IMR-90 (cell line): ENCODE measurements at regions not wholly inside any gene's neighbourhood (a gene's known extent, or its start where the extent isn't known, plus 50 kb on each side); places are given as distances from the start of the nearest gene placed in this dataset.

ENCODE experiments used
- ATAC-seq: fragments of 200-7000 bp; cut with Tn5 transposase; 2 replicates; pipeline ENCODE4 v1.9.1; 2020; ENCODE audit warnings: low read depth, mild to moderate bottlenecking, moderate library complexity
- BruUV-seq: library from RNA; stranded (reverse); fragments of 400-500 nt; replicated peaks from 2 replicates; lab custom pipeline; 2021; lab: Mats Ljungman, UMichigan
- CTCF ChIA-PET: fragments of 300-600 bp; formaldehyde crosslinking; extraction: SDS; loops from one replicate; lab custom pipeline; 2021; ENCODE audit warnings: antibody characterized with exemption; lab: Yijun Ruan, JAX
- POLR2A ChIA-PET: fragments of 300-600 bp; sonication (Branson Sonifier 250); formaldehyde crosslinking; loops from one replicate; lab custom pipeline; 2022; ENCODE audit warnings: antibody characterized with exemption; ENCODE audit not compliant: unreplicated experiment; lab: Charles Lee
- DNase-seq: peaks from one replicate; pipeline ENCODE4 v3.0.0; 2013
- H2AFZ ChIP-seq: replicated peaks from 2 replicates; pipeline ENCODE3; 2013; ENCODE audit warnings: low read length, mild to moderate bottlenecking; ENCODE audit not compliant: poor library complexity
- H2AK5ac ChIP-seq: 2 replicates; pipeline ENCODE4 v1.6.1; 2013; ENCODE audit warnings: low read depth, low read length, inconsistent platforms
- H2AK9ac ChIP-seq: replicated peaks from 2 replicates; pipeline ENCODE3; 2013; ENCODE audit warnings: mild to moderate bottlenecking, low read depth, low read length, moderate library complexity; ENCODE audit not compliant: poor library complexity
- H2BK120ac ChIP-seq: 2 replicates; pipeline ENCODE4 v1.6.1; 2013; ENCODE audit warnings: low read depth, low read length, inconsistent platforms
- H2BK15ac ChIP-seq: 3 replicates; pipeline ENCODE4 v1.6.1; 2013; ENCODE audit warnings: low read depth, low read length, inconsistent platforms
- H2BK20ac ChIP-seq: 2 replicates; pipeline ENCODE4 v1.6.1; 2013; ENCODE audit warnings: low read depth, mild to moderate bottlenecking, inconsistent platforms, low read length, moderate library complexity
- H2BK5ac ChIP-seq: 2 replicates; pipeline ENCODE4 v1.6.1; 2013; ENCODE audit warnings: mild to moderate bottlenecking, low read depth, low read length, inconsistent platforms; ENCODE audit not compliant: poor library complexity, severe bottlenecking
- H3K14ac ChIP-seq: replicated peaks from 2 replicates; pipeline ENCODE4 v1.6.1; 2013; ENCODE audit warnings: low read depth, low read length, inconsistent platforms
- H3K18ac ChIP-seq: 2 replicates; pipeline ENCODE4 v1.6.1; 2013; ENCODE audit warnings: low read depth, low read length, control low read depth
- H3K23ac ChIP-seq: 2 replicates; pipeline ENCODE4 v1.6.1; 2013; ENCODE audit warnings: low read depth, low read length, inconsistent platforms
- H3K27ac ChIP-seq: 2 replicates; pipeline ENCODE4 v1.5.1; 2013; ENCODE audit warnings: mild to moderate bottlenecking, control low read depth, low read length; ENCODE audit not compliant: insufficient read depth
- H3K27me3 ChIP-seq: 2 replicates; pipeline ENCODE4 v1.6.1; 2013; ENCODE audit warnings: low read length; ENCODE audit not compliant: control insufficient read depth, insufficient read depth
- H3K36me3 ChIP-seq: 2 replicates; pipeline ENCODE4 v1.6.1; 2013; ENCODE audit warnings: low read length, mixed read lengths; ENCODE audit not compliant: control insufficient read depth, insufficient read depth
- H3K4ac ChIP-seq: 2 replicates; pipeline ENCODE4 v1.6.1; 2013; ENCODE audit warnings: low read depth, low read length, inconsistent platforms
- H3K4me1 ChIP-seq: 2 replicates; pipeline ENCODE4 v1.6.1; 2013; ENCODE audit warnings: low read length, mixed read lengths; ENCODE audit not compliant: control insufficient read depth, insufficient read depth
- H3K4me2 ChIP-seq: 2 replicates; pipeline ENCODE4 v1.6.1; 2013; ENCODE audit warnings: low read depth, mild to moderate bottlenecking, control low read depth, low read length, moderate library complexity
- H3K4me3 ChIP-seq: 2 replicates; pipeline ENCODE4 v1.5.1; 2013; ENCODE audit warnings: low read depth, mild to moderate bottlenecking, control low read depth, low read length, moderate library complexity; ENCODE audit not compliant: insufficient read depth
- H3K56ac ChIP-seq: 2 replicates; pipeline ENCODE4 v1.6.1; 2013; ENCODE audit warnings: low read length, inconsistent platforms; ENCODE audit not compliant: insufficient read depth; ENCODE audit errors: extremely low read depth
- H3K79me1 ChIP-seq, 2 experiments: 2 replicates each; pipeline ENCODE4 v1.6.1; 2013; ENCODE audit warnings: low read length in 2 of 2, inconsistent platforms in 1 of 2, low read depth in 1 of 2
- H3K9ac ChIP-seq: 2 replicates; pipeline ENCODE4 v1.6.1; 2013; ENCODE audit warnings: low read depth, low read length, control low read depth
- H3K9me1 ChIP-seq: 2 replicates; pipeline ENCODE4 v1.6.1; 2013; ENCODE audit warnings: low read length, inconsistent platforms; ENCODE audit not compliant: insufficient read depth
- H3K9me3 ChIP-seq: 2 replicates; pipeline ENCODE4 v1.6.1; 2013; ENCODE audit warnings: low read length; ENCODE audit not compliant: control insufficient read depth, insufficient read depth
- H4K20me1 ChIP-seq: 2 replicates; pipeline ENCODE4 v1.6.1; 2013; ENCODE audit warnings: low read length, inconsistent platforms; ENCODE audit not compliant: insufficient read depth
- H4K5ac ChIP-seq: 2 replicates; pipeline ENCODE4 v1.6.1; 2013; ENCODE audit warnings: mild to moderate bottlenecking, low read depth, low read length, control low read depth
- H4K8ac ChIP-seq, 2 experiments: 2 replicates each; pipeline ENCODE4 v1.6.1; 2013; ENCODE audit warnings: low read depth in 2 of 2, low read length in 2 of 2, control low read depth in 1 of 2, inconsistent platforms in 1 of 2
- H4K91ac ChIP-seq: 2 replicates; pipeline ENCODE4 v1.6.1; 2013; ENCODE audit warnings: low read depth, low read length, inconsistent platforms; ENCODE audit not compliant: insufficient read depth
- BHLHE40 ChIP-seq: fragments of 150-350 bp; IDR thresholded peaks from 2 replicates; pipeline ENCODE4 v1.6.1; 2016; ENCODE audit warnings: mild to moderate bottlenecking, low read depth, low read length
- CTCF ChIP-seq: conservative IDR thresholded peaks from 2 replicates; pipeline ENCODE4 v1.5.1; 2012; ENCODE audit warnings: mild to moderate bottlenecking, low read depth, low read length, improper control_type of control experiment
- ELK1 ChIP-seq: fragments of 150-350 bp; IDR thresholded peaks from 2 replicates; pipeline ENCODE4 v1.6.1; 2016; ENCODE audit warnings: low read depth, mild to moderate bottlenecking, low read length, moderate library complexity, borderline replicate concordance
- FOS ChIP-seq: fragments of 150-350 bp; IDR thresholded peaks from 2 replicates; pipeline ENCODE4 v1.6.1; 2016; ENCODE audit warnings: low read depth, low read length
- MAFK ChIP-seq: IDR thresholded peaks from 2 replicates; pipeline ENCODE4 v1.6.1; 2012; ENCODE audit warnings: low read depth, low read length, improper control_type of control experiment
- MAZ ChIP-seq: IDR thresholded peaks from 2 replicates; pipeline ENCODE4 v1.6.1; 2012; ENCODE audit warnings: low read depth, mild to moderate bottlenecking, low read length, improper control_type of control experiment, moderate library complexity, borderline replicate concordance
- MXI1 ChIP-seq: IDR thresholded peaks from 2 replicates; pipeline ENCODE4 v1.6.1; 2012; ENCODE audit warnings: low read depth, mild to moderate bottlenecking, low read length, moderate library complexity, borderline replicate concordance
- NFE2L2 ChIP-seq: fragments of 150-350 bp; IDR thresholded peaks from 2 replicates; pipeline ENCODE4 v1.6.1; 2016; ENCODE audit warnings: low read depth, mild to moderate bottlenecking, low read length
- POLR2A ChIP-seq: IDR thresholded peaks from 2 replicates; pipeline ENCODE4 v1.6.1; 2012; ENCODE audit warnings: mild to moderate bottlenecking, low read depth, low read length
- RAD21 ChIP-seq: IDR thresholded peaks from 2 replicates; pipeline ENCODE4 v1.6.1; 2012; ENCODE audit warnings: low read length, improper control_type of control experiment
- RFX5 ChIP-seq: IDR thresholded peaks from 2 replicates; pipeline ENCODE4 v1.8.0; 2012; ENCODE audit warnings: low read depth, mild to moderate bottlenecking, low read length, moderate library complexity
- SMC3 ChIP-seq: fragments of 150-350 bp; IDR thresholded peaks from 2 replicates; pipeline ENCODE4 v1.6.1; 2016; ENCODE audit warnings: low read depth, mild to moderate bottlenecking, antibody characterized with exemption, low read length, moderate library complexity
- USF2 ChIP-seq: fragments of 150-350 bp; IDR thresholded peaks from 2 replicates; pipeline ENCODE4 v1.6.1; 2017; ENCODE audit warnings: mild to moderate bottlenecking, antibody characterized with exemption, low read length, low read depth
- dilution Hi-C: fragments of 300-500 bp; cut with HindIII; formaldehyde crosslinking; loops from one replicate; pipeline ENCODE4 v1.14.3; 2018; ENCODE audit warnings: low sequenced_read_pairs; ENCODE audit not compliant: unreplicated experiment
- in situ Hi-C: fragments of 300-500 bp; cut with MboI; formaldehyde crosslinking; loops from 3 replicates; pipeline ENCODE4 v1.14.3; 2019; ENCODE audit warnings: low sequenced_read_pairs, inconsistent platforms, mixed read lengths
- intact Hi-C: fragments of 100-400 bp; cut with micrococcal nuclease; formaldehyde crosslinking; loops from 2 replicates; pipeline ENCODE4 v1.10.0; 2022

- Histone ChIP-seq H4K8ac (no peak overlapping the region), H3K9me3 (no peaks in the 10 kb centered on the region), H3K18ac (no peak overlapping the region), H3K4ac (no peak overlapping the region), H3K14ac (no peak overlapping the region), H3K36me3 (no peaks in the 10 kb centered on the region), H3K27me3 (no peaks in the 10 kb centered on the region), H3K9ac (no peak overlapping the region), H4K91ac (no peak overlapping the region), H3K4me3 (no peak overlapping the region), H4K5ac (no peak overlapping the region), H3K4me2 (no peak overlapping the region), H3K56ac (no peak overlapping the region), H3K23ac (no peak overlapping the region), H2AFZ (no peak overlapping the region), H3K79me1 (no peaks in the 10 kb centered on the region), H2BK20ac (no peak overlapping the region), H3K4me1 (no peaks in the 10 kb centered on the region), H4K20me1 (no peaks in the 10 kb centered on the region), H2BK15ac (no peak overlapping the region), H2AK5ac (no peak overlapping the region), H2BK5ac (no peak overlapping the region), H3K9me1 (no peaks in the 10 kb centered on the region), H2AK9ac (no peak overlapping the region), H2BK120ac (no peak overlapping the region), H3K27ac (no peak overlapping the region)
- TF ChIP-seq RFX5 (no peak), MXI1 (no peak), USF2 (no peak), ELK1 (no peak), POLR2A (no peak), MAFK (no peak), CTCF (no peak), NFE2L2 (no peak), RAD21 (no peak), SMC3 (no peak), MAZ (no peak), FOS (no peak), BHLHE40 (no peak)
- CTCF ChIA-PET = no interaction called here
- in situ Hi-C loops = no loop called here
- ATAC-seq (no peak), DNase-seq (no peak)
- intact Hi-C loops = no loop called here
- POLR2A ChIA-PET = no interaction called here
- no TSS peak for BruUV-seq
- dilution Hi-C loops = no loop called here
These were observed 101.0 kb upstream of the UBQLN2 start for GRCh38 chrX:56462389-56462788.
